ENCODE measurements at regions not wholly inside any gene's neighbourhood (a gene's known extent, or its start where the extent isn't known, plus 50 kb on each side); places are given as distances from the start of the nearest gene placed in this dataset.

DNA sequence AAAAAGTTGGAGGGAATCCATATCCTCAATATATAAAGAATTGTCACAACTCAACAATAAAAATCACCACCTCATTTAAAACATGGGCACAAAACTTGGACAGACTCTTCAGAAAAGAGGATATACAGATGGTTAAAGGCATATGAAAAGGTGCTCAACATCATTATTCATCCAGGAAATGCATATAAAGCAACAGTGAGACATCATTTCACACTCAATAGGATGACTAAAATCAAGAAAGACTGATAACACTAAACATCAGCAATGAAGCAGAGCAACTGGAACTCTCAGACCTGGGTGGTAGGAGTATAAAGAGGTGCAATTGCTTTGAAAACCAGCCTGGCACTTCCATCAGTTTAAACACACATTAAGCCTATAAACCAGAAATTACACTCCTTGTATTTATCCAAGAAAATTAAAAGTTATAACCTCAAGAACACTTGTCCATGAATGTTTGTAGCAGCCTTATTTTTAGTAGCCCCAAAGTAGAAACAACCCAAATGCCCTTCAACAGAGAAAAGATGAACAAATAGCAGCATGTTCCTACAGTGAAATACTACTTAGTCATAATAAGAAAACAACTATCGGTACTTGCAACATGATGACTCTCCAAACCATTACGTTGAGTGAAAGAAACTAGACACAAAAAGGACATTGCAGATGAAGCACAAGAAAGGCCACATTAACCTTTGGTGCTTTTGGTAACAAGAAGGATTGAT is 79.1 kb upstream of the TANC1 start:
- no peak overlapping the region for H3K4me3 ChIP-seq (replicated peaks; ENCODE audit: low read depth, low read length)
- TF ChIP-seq, protein P1, sequence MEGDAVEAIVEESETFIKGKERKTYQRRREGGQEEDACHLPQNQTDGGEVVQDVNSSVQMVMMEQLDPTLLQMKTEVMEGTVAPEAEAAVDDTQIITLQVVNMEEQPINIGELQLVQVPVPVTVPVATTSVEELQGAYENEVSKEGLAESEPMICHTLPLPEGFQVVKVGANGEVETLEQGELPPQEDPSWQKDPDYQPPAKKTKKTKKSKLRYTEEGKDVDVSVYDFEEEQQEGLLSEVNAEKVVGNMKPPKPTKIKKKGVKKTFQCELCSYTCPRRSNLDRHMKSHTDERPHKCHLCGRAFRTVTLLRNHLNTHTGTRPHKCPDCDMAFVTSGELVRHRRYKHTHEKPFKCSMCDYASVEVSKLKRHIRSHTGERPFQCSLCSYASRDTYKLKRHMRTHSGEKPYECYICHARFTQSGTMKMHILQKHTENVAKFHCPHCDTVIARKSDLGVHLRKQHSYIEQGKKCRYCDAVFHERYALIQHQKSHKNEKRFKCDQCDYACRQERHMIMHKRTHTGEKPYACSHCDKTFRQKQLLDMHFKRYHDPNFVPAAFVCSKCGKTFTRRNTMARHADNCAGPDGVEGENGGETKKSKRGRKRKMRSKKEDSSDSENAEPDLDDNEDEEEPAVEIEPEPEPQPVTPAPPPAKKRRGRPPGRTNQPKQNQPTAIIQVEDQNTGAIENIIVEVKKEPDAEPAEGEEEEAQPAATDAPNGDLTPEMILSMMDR (IDR thresholded peaks at IDR 0.05; ENCODE audit: low read length, missing control alignments) = no peak
- DNase-seq (ENCODE audit: low read depth) = no peak

DNA sequence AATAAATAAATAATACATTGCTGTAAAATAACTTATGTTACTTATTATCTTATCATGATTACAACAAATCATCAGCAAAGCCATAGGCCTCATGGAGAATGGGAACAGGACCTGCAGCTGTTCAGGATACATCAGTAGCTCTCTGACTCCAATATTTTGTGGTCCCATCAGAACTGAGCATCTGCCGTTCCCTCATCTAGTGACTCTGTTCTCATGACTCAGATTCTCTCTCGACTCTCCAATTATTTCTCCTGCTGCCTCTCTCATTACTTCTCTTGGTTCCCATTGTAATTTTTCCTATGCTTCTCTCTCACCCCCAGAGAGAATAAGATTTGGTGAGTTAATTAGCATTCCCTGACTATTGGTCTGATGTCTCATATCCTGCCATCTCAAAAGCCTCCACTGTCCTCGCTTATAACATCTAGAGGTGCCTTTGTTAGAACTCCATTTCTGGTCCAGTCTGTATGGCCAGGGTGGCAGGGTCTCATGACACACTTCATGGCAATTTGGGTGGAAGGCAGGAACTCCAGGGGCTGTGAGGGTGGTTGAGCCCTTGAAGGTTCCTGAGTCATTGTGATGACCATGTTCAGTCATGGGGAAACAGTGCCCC is 78.0 kb upstream of the TANC1 start:
- H3K4me3 ChIP-seq (replicated peaks; ENCODE audit: low read depth, low read length) = no peak overlapping the region
- TF ChIP-seq, protein P1 (IDR thresholded peaks at IDR 0.05; ENCODE audit: low read length, missing control alignments) = no peak
- DNase-seq (ENCODE audit: low read depth) = no peak

DNA sequence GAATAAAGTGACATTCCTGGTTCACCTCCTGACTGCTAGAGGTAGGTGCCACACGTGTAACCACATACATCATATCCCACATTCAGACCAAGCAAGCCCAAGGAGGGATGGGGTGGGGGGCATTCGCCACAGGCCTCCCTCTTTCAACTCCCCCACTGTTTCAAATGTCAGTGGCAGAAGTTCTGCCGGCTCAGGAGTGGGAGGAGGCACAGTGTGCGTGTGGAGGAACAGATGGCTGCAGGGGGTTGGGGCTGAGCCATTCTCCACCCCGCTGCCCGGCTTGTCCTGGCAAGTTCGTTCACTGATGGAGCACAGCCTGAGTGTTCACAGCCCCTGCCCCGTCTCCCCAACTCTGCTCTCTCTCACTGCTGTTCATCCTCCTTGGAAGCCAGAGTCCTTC is 75.4 kb upstream of the TANC1 start:
- TF ChIP-seq, protein P1 (IDR thresholded peaks at IDR 0.05; ENCODE audit: low read length, missing control alignments) = no peak
- H3K4me3 ChIP-seq (replicated peaks; ENCODE audit: low read depth, low read length) = no peak overlapping the region
- DNase-seq (ENCODE audit: low read depth) = peak; percentile 52

DNA sequence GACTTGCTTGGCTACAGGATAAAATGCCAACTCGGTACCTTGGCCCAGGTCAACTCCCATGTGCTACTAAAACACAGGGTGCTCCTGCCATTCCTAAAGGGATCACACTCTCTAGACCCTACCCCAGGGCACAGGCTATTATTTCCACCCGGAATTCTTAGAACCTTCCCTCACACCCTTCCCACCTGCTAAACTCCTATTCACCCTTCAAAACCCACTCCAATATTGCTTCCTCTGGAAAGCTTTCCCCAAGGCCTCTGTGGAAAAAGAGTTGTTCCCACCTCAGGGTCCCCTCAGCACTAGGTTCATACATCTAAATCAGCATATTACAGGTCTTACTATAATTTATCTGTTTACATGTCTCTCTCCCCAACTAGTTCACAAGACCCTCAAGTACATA is 75.0 kb upstream of the TANC1 start:
- TF ChIP-seq, protein P1 (IDR thresholded peaks at IDR 0.05; ENCODE audit: low read length, missing control alignments) = no peak
- no peak overlapping the region for H3K4me3 ChIP-seq (replicated peaks; ENCODE audit: low read depth, low read length)
- no peak for DNase-seq (ENCODE audit: low read depth)

DNA sequence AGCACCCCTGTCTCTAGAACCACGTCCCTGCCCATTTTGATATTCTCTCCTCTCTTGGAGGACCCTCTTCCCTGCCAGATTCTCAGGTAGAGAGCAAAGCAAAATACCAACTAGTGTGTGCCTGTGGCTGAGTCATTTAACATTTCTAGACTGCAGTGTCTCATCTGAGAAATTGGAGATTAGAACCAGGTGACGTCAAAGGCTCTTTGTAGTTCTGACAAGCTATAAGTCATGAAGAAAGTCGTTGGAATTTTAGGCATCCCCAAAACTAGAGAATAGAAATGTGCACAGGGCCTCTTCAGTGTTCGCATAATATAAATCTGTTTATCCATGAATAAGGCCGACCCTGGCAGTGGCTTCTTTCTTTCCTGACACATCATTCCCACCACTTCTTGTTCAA is 74.4 kb upstream of the TANC1 start:
- DNase-seq (ENCODE audit: low read depth) = peak; percentile 72
- TF ChIP-seq, protein P1 (IDR thresholded peaks at IDR 0.05; ENCODE audit: low read length, missing control alignments) = no peak

DNA sequence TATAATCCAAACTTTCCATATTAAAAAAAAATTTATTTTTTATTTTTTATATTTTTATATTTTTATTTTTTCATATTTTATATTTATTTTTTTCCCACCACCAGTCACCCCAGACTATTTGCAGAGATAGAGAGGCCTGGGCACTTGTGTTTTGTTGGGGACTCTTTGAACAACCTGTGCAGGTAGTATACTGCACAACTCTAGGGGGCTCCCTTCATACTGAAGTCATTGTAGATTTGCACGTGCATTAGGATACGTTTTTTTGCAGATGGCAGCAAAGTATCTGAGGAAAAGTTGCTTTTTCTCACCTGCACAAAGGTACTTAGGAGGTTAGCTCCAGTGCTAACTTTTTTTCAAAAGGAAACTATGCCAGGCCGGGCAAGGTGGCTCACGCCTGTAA is 73.9 kb upstream of the TANC1 start:
- H3K4me3 ChIP-seq (replicated peaks; ENCODE audit: low read depth, low read length) = no peak overlapping the region
- DNase-seq (ENCODE audit: low read depth) = no peak
- TF ChIP-seq, protein P1 (IDR thresholded peaks at IDR 0.05; ENCODE audit: low read length, missing control alignments) = no peak

More for the DNA sequence above, 74.4 kb upstream of the TANC1 start:
- no peak overlapping the region for H3K4me3 ChIP-seq (replicated peaks; ENCODE audit: low read depth, low read length)

DNA sequence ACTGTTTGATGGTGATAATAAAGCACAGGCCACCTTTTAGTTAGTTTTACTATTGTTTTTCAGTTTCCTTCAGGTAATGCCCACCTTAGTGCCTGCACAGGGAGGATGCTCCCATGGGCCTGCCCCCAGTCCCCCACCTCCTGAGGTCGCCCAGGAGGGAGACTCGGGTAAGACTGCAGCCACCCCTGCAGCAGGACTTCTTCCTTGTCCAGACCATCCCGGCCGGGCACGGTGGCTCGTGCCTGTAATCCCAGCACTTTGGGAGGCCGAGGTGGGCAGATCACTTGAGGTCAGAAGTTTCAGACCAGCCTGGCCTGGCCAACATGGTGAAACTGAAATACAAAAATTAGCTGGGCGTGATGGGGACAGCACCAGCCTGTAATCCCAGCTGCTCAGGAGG is 68.1 kb upstream of the TANC1 start:
- no peak for DNase-seq (ENCODE audit: low read depth)
- TF ChIP-seq, protein P1 (IDR thresholded peaks at IDR 0.05; ENCODE audit: low read length, missing control alignments) = no peak
- no peak overlapping the region for H3K4me3 ChIP-seq (replicated peaks; ENCODE audit: low read depth, low read length)

All from fibroblast of pulmonary artery (primary cell).